NCI-H2029 treated with DMSO at 0.1 percent for 48 hours (cell line): ENCODE measurements at regions not wholly inside any gene's neighbourhood (a gene's known extent, or its start where the extent isn't known, plus 50 kb on each side); places are given as distances from the start of the nearest gene placed in this dataset.
"Not testable (repeated sequence)": the region's sequence is repeated elsewhere in the genome, so short reads cannot be mapped to it uniquely, and the experiment has no call there.

Experiments
- DNase-seq: peaks from one replicate; lab custom pipeline; 2025; lab: John Stamatoyannopoulos, UW

DNA sequence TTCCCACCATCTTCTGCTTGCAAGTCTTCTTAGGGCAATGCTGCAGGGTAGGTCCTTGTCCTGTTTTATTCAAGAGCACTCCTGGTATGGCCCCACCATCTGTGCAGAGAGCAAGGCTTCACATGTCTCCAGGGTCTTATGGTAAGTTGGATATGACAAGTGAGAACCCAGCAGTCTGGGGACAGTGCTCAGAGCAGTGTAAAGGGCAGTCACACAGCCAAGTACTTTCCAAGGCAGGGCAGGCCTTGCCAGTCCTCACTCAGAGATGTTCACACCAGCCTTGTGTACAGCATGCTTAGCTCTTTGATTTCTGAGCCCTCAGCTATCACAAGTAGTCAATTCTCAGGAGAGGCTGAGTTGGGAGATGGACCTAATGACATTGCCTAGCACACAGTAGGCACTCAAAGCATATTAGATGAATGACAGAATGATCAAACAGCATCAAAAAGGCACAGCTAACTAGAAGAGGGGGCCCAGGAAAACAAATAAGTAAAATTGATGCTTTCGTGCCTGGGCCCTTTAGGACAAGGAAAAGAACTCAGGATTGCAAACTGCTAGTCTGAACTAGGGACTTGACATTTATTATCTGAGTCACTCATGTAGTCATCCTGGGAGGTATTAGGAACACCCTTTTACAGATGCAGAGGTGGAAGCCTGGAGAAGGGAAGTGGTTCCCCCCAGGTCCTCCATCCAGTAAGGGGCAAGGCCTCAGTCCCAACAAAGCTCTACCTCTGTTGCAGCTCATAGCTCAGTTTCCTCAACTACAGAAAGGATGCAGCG, 86.7 kb upstream of the CTAGE1 start:
- no peak for DNase-seq

DNA sequence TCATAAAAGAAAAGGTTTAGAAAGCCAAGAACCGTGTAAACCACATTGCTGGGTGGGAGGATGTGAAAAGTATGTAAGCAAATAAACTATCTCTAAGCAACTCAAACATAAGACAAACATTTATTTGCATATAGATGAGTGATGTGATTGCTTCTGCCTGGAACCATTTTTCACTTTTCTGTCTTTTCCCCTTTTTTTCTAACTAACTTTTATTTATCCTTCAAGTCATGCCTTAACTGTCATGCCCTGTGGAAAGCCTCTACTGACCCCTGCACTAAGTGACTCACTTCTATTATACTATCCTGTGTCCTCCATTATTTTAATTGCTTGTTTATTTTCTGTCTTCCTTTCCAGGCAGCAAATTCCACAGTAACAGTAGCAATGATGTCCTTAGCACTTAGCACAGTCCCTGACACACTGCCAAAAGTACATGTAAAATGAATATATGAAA, 87.5 kb upstream of the CTAGE1 start:
- DNase-seq, result no peak

DNA sequence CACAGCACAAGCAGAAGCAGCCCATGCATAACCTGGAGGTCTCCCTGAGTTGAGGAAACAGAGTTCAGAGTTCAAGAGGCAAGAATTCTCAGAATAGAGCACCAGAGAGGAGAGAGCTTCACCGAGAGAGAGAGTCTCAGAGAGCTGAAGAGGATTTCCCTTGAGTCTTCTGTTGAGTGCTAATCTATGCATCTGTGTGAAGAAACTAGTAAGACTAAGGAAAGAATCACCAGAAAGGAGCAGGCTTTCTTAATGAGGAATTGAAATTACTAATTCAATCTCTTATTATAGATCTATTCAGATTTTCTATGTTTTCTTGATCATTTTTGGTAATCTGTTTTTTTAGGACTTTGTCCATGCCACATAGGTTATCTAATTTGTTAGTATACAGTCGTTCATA, 89.3 kb upstream of the CTAGE1 start:
- no peak for DNase-seq

DNA sequence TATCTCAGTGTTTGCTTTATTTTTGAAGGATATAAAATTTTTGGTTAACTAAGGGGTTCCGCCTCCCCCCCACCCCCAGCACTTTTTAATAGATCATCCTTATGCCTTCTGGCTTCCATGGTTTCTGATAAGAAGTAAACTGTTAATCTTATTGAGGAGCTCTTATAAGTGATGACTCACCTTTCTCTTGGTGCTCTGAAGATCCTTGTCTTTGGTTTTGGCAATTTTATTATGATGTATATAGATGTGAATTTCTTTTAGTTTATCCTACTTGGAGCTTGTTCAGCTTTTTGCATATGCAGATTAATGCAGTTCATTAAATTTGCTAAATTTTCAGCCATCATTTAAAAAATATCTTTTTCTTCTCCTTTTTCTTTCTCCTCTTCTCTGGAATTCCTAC, 91.7 kb upstream of the CTAGE1 start:
- DNase-seq, result no peak

DNA sequence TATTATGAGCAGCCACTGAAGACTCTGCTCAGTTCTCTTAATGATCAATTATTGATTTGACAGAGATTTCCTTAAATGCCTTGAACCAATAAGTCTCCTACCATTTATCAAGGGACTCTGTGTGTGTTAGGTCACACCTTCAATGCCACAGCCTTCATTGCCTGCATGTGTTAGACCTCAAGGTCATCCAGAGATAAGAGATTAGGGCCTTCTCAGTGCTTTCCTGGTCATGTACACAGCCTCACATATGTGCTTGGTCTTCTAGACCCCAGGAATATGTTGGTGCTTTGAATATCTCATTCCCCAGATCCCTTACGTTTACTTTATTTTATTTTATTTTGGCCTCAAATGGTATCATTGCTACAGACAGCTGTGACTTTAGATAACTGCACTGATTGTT, 93.0 kb upstream of the CTAGE1 start:
- DNase-seq, result no peak

DNA sequence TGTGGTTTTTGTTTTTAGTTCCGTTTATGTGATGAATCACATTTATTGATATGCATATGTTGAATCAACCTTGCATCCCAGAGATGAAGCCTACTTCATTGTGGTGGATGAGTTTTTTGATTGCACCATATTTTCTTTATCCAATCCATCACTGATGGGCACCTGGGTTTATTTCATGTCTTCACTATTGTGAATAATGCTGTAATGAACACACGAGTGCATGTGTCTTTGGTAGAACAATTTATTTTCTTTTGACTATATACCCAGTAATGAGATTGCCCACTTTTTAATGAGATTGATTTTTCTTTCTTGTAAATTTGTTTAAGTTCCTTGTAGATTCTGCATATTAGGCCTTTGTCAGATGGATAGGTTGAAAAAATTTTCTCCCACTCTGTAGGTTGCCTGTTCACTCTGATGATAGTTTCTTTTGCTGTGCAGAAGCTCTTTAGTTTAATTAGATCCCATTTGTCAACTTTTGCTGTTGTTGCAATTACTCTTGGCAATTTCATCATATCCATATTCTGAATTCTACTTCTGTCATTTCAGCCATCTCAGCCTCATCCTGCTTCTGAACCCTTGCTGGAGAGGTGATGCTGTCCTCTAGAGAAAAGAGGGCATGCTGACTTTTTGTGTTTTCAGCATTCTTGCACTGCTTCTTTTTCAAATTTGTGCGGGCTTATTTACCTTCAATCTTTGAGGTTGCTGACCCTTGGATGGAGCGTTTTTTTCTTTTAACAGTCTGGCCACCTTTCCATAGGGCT, 96.2 kb upstream of the CTAGE1 start:
- DNase-seq, result no peak

DNA sequence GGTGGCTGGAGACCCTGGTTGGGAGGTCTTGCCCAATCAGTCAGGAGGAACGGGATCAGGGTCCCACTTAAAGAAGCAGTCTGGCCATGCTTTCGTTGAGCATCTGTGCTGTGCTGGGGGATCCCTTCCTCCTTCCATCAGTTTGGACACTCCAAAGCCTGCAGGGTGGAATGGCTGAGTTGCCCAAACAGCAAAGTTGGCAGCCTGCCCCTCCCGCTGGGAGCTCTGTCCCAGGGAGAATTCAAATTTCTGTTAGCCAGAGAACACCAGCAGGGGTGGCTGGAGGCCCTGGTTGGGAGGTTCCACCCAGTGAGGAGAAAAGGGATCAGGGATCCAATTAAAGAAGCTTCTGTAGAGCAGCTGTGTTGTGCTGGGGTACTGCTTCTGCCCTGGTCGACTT, 96.9 kb upstream of the CTAGE1 start:
- DNase-seq, result no peak

DNA sequence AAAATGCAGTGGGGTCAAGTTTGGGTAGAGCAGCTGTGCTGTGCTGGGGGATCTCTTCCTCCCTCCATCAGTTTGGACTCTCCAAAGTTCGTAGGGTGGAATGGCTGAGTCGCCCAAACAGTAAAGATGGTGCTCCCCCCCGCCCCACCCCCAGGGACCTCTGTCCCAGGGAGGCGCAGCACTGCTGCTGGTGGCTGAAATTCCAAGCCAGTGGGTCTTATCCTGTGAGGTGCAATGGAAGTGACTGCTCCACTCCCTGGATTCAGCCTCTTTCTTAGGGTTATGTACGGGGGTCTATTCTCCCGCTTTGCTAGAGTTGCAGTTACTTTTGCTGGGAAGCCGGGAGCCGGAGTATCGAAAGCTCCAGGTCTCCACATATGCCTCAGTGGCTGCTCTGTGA, 97.5 kb upstream of the CTAGE1 start:
- no peak for DNase-seq

DNA sequence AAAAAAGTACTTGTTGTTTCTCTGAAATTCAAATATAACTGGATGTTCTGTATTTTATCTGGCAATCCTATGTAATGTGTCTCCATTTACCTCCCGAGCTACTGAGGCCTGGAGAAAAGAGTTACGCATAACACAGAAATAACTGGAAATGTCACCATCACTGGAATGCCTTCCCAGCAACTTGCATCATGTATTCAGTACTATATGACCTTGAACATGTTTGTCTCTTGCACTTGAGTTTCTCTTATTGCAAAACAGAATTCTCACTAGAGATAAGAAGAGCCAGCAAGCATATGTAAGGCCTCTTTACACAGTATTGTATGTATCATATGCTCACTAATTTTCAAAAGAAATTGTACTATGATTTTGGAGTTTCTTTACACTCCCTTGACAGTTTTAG, 99.6 kb upstream of the CTAGE1 start:
- no peak for DNase-seq

DNA sequence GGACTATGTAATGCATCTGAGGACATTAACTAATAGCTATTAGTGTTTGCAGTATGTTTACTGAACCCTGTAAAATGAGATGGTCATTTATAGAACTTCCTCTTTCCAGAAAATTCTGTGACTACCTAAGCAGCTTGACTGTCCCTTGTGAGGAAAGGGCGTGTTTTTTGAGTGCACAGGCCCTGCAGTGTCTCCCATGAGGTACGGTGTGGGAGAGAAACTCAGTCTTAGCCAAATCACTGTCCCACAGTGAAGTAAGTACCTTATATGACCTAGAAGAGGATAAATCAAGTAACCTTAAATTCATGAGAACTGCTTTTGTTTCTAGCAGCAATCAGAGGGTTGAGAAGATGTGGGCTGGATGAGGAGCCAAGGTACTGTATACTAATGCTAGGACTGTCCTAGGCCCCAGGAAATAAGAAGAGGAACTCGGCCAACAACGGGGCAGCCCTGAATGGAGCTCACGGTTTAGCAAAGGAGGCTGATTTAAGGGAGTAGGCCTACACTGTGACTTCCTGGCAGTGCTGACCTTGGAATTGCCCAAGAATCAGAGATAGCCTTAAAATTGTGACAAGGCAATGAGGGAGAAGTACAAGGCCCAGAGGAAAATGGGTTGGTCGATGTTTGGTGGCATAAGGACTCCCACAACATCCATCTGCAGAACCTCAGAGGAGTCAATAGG, 103.5 kb upstream of the CTAGE1 start:
- no peak for DNase-seq

DNA sequence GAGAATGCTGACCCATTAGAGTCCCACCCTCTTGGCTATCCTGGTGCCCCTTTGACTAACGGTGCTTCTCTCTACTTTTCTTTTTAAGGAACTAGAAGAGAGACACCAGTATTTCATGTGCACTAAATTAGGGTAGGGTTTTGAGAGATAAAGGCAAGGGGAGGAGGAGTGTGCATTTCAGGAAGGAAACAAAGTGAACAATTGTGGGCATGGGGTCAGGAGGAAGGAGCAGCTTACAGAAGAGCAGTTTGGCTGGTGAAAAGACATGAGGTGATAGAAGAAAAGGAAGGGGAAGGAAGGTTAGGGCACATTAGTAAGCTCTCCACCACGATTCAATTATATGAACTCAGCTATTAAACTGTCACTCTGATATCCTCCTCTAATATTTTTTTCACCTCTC, 105.8 kb upstream of the CTAGE1 start:
- no peak for DNase-seq

DNA sequence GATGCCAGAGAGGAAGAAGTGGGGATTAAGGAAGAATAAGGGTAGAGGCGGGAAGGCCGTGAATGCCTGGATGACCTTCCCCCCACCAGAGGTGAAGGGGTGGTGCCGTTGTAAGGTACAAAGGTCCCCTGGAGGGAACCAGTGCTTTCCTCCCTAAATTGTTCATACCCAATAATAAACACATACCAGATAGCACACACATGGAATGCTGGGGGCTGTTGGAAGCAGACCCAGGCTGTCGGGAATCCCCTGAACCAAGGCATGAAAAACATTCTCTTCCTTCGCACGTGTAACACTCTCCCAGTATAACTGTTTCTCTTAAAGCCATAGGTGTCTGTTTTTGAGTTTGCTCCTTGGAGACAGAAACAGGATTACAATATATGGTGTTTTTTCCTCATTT, 107.1 kb upstream of the CTAGE1 start:
- no peak for DNase-seq

DNA sequence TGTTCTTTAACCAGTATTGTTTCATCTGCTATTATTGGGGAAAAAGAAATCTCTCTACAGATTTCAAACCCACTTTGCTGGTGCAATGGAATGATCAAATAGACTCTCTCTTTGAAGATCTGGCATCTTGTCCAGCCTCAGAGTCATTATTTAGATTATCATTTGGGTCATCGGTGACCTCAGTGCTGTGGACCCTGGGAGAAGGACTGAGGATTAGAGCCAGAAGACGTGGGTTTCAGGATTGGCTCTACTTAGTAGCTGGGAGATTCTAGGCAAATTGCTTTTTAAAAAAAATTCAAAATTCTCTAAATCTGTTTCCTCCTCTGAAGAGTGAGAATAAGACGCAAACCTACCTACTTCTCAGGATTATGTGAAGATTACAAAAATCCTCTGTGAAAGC, 107.6 kb upstream of the CTAGE1 start:
- DNase-seq, result no peak

DNA sequence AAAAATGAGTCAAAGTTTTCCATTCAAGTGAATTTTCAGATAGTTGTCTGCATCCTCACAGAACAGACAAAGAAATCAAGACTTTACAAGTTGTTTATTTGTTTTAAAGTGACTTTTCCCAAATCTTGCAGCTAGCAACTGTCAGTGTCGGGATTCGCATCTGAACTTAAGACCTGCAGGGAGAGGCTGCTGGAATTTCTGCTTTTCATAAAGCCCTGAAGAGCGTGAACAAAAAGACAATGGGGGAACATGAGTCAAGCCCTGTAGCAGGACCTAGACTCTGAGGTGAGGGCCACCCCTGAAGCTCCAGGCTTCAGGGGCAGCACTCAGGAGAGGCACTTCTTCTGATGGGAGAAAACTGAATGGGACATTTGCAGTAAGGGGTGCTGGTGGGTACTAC, 108.2 kb upstream of the CTAGE1 start:
- no peak for DNase-seq

DNA sequence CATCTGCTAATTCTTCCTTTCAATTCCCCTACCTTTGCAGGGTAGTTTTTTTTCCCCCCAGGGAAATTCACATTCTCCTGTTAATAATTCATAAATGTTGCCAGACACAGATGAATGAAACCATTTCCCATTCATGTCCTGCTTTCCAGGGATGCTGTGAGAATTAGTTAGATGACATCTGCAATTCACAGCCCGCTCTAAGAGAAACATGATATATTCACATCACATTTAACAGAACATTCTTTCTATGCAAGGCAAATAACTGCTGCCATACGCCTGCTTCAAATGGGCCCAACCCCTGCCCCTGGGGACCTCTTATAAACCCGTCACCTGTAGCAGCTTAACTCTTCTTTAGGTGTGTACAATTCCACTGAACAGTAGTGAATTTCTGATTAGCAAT, 110.6 kb upstream of the CTAGE1 start:
- no peak for DNase-seq

DNA sequence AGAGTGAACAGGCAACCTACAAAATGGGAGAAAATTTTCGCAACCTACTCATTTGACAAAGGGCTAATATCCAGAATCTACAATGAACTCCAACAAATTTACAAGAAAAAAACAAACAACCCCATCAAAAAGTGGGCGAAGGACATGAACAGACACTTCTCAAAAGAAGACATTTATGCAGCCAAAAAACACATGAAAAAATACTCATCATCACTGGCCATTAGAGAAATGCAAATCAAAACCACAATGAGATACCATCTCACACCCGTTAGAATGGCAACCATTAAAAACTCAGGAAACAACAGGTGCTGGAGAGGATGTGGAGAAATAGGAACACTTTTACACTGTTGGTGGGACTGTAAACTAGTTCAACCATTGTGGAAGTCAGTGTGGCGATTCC, 117.0 kb upstream of the CTAGE1 start:
- DNase-seq, result not testable (repeated sequence)

DNA sequence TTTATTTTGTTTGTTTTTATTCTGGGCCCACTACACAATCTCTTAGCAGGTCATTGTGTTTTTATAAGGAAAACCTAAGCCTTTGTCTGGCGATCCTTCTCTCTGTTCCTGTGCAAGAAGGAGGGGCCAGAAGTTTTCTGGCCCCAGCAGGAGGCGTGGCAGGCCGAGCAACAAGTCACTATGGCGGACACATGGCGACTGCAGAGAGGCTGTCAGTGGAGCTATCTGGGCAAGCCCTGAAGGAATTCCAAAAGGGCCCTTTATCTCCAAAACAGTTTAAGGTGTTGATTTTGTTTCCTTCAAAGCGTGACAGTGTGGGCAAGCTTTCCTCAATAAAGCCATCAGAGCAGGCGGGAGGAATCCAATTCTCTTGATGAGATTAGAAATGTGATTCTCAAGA, 118.8 kb upstream of the CTAGE1 start:
- no peak for DNase-seq

DNA sequence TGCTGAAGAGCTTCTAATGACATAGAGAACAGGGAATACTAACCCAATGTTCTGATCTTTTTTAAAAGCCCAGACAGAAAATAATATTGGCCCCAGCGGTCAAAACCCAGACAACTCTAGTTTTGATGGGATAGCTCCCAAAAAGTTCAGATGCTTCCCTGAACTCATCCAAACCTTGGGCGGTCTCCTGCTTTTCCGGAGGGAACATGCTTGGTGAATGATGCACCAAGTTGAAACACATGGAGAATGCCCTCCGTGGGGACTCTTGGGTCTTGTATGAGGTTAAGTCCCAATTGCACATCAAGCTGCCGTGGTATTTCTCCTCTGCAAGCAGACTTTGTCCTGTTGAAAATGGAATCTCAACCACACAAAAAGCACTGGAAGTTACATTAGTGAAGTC, 120.7 kb upstream of the CTAGE1 start:
- no peak for DNase-seq

DNA sequence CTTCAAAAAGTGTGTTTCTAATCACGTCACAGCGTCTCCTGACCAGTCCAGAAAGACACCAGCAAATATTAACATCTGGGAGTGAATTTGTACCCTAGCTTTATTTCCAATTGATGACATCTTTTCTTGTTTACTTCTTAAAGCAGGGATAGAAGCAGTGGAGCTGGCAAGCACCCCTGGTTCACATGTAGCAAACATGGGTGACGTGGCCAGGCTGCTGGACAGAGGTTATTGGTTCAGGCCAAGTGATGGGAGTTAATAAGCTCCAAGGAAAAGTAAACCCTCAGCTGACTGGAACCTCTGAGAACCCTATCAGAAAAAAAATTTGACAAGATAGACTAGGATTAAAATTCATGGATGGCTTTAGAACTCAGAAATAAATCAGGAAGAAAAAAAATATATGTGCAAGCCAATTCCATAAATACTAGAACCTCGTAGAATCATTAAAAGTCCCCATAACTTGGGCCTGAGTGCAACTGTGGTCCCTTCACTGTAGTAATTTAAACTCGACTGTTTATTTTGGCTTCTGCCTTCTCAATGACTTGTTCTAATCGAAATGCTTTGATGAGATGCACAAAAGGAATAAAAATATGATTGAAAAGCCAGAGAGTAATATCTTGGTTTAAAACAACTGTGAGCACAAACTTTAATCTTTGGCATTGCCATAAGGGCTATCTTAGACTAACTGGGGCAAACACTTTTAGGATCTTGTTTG, 121.5 kb upstream of the CTAGE1 start:
- DNase-seq, result no peak

DNA sequence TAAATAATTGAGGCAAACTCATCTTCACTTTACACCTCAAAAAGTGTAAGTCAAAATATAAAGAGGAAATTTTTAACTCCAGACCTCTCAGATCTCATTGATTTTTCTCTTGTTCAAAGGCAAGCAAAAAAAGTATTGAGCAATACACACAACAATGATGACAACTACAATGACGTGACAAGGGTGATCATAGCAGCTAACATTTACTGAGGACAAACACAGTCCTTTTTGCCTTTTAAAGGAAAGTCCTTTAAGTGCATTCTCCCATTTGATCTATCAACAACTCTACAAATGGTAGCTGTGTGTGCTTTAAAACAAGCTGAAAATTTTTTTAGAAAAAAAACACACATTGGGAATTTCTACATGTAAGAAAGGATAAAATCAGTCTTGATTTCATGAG, 123.5 kb upstream of the CTAGE1 start:
- no peak for DNase-seq

DNA sequence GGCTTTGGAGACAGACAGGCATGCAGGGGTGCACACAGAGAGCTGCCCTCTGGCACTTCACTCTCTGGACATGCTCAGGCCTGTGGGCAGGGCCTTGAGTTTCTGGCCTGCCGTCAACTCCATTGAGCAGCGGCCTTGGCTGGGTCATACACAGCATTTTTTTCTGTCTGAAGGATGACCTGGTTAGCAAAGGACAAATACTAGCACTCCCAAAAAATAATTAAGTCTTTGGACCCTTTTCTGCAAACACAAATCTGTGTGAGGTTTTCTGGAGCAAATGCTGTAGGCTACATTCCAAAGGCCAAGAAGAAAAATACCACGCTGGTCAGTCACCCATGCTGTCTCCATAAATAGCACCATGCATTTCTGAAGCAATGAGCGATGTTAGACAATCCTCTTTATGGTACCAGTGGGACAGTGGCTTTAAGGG, 124.7 kb upstream of the CTAGE1 start:
- DNase-seq, result no peak

DNA sequence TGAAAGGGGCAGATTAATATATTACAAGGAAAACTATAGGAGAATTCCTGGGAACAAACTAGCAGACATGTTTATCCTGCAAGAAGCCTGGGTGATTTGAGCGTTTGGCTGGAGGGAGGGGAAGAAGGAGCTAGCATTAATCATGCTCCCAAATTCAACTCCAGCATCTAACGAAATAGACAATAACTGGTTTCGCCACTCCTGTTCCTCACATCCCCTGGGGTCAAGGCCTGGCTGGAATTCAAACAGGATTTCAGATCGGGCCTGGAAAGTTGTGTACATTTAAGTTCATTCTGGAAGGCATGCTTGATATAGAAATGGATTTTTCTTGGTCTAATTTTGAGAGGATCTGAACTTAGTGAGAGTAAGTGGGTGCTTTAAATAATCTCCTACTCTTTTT, 126.1 kb upstream of the CTAGE1 start:
- no peak for DNase-seq
